GM10847 (cell line): ENCODE measurements at regions not wholly inside any gene's neighbourhood (a gene's known extent, or its start where the extent isn't known, plus 50 kb on each side); places are given as distances from the start of the nearest gene placed in this dataset.

Source experiments
- POLR2A ChIP-seq: IDR thresholded peaks from 2 replicates; pipeline ENCODE4 v1.6.1; 2011; ENCODE audit not compliant: insufficient read length; ENCODE audit errors: extremely low read depth

DNA sequence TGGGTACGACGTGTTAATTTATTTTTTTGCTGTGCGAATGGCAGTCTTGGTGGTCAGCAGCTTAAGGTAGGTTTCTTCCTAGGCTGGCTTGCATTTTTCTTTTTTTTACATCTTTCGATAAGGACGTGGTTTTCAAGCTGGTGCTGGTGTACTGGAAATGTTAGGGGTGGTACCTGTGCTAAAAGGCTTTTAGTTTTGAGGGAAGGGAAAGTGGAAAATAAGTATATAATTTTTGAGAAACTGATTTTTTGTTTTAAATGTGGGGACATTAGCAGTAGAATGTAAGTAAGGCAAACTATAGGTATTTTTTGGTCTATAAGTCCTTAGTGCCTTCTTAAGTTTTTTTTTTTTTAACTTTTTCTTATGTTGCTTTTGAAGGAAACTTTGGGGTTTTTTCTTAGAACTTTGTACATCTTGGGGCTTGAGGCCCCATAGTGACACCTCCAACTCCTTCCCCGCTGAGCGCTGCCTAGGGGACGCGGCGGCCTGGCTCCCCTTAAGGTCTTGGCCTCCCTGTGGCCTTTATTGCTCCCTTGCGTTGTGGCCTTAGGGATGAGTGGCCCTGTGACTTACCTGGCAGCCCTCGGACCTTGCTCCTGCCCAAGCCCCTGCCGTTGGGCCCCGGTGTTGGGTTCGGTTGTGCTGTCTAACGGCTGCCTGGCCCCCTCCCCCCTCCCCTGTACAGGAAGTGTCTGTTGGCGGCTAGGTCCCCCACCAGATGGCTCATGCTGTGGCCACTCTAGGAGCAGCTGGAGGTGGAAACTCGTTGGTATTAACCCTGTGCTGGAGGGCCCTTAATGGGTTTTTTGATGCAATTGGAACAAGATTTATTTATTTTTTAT, 88.0 kb upstream of the RPRML start:
- peak; percentile 91 for TF ChIP-seq POLR2A

DNA sequence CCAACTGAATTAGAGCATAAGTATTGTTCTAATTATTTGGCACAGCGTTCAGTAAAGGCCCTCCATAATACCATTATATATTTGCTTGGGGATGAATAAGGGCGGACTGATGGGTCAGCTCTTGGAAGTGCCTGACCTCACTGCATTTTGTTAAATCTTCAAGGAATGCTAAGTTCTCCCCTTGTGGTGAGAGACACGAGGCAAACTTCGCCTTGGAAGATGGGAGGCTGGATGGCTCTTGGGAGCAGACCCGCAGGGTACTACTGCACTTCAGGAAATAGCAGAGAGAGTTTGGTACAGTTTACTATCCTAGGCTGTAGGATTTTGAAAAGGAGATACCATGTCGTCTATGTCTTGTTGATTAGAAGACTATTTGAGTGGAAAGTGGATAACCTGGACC, 87.0 kb upstream of the RPRML start:
- no peak for TF ChIP-seq POLR2A

- no peak for TF ChIP-seq POLR2A
Observed at GRCh38 chr17:47064684-47065083, 85.6 kb upstream of the RPRML start.

DNA sequence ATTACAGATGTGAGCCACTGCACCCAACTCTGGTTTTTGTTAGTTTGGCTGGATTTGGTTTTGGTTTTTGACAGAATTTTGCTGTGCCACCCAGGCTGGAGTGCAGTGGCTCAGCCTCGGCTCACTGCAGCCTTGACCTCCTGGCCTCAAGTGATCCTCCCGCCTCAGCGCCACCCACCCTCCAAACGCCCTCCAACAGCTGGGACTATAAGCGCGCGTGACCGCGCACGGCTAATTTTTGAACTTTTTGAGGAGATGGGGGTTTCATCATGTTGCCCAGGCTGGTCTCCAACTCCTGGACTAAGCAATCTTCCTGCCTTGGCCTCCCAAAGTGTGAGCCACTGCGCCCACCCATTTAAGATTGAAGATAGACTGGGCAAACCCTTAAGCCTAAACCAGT, 84.4 kb upstream of the RPRML start:
- TF ChIP-seq POLR2A = no peak

DNA sequence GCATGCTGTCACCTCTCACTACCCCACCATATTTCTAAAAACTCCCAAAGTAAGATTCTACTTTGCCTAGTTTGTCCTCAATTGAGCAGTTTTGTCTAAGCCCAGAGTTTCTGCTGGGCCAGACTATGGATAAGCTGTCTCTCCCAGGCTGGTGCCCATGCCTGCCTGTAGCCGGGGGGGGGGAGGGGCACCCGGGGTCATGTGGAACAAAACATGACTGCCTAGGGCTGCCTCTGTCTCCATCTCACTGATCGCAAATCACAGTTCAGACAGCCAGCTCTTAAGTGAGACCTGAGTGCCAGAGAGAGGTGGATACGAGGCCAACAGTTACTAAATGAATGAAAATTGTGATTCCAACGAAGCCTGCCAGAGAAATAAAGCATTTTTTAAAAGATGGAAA, 78.8 kb upstream of the RPRML start:
- TF ChIP-seq POLR2A = no peak
